ENCODE measurements at regions not wholly inside any gene's neighbourhood (a gene's known extent, or its start where the extent isn't known, plus 50 kb on each side); places are given as distances from the start of the nearest gene placed in this dataset.

DNA sequence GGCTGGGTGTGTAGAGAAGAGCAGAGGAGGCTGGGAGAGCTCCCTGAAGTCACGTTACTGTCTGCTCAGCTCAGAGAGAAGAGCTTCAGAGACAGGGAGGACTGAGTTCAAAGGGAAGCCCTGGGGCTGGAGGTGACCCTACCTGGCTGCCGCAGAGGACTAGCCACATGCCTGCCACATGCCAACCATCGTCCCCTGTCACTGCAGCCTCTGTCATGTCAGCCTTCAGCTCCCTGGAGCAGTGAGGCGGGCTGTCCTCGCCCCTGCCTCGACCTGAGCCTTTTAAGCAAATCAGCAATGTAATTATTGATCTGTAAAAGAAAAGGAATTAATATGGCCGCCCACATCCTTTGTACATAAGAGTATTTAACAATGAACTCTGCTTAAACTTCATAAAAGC is 89.3 kb upstream of the RET start:
- Histone ChIP-seq H3K36me3 (replicated peaks in 1 of 2) (no peaks in the 10 kb centered on the region), H3K4me1 (replicated peaks in 1 of 2) (no peaks in the 10 kb centered on the region), H3K4me3 (no peak overlapping the region), H3K27ac (no peak overlapping the region), H3K27me3 (no peaks in the 10 kb centered on the region), H3K9me3 (replicated peaks in 1 of 3) (no peaks in the 10 kb centered on the region)
- TF ChIP-seq, protein P1, sequence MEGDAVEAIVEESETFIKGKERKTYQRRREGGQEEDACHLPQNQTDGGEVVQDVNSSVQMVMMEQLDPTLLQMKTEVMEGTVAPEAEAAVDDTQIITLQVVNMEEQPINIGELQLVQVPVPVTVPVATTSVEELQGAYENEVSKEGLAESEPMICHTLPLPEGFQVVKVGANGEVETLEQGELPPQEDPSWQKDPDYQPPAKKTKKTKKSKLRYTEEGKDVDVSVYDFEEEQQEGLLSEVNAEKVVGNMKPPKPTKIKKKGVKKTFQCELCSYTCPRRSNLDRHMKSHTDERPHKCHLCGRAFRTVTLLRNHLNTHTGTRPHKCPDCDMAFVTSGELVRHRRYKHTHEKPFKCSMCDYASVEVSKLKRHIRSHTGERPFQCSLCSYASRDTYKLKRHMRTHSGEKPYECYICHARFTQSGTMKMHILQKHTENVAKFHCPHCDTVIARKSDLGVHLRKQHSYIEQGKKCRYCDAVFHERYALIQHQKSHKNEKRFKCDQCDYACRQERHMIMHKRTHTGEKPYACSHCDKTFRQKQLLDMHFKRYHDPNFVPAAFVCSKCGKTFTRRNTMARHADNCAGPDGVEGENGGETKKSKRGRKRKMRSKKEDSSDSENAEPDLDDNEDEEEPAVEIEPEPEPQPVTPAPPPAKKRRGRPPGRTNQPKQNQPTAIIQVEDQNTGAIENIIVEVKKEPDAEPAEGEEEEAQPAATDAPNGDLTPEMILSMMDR (IDR thresholded peaks at IDR 0.05), result no peak
- TF ChIP-seq POLR2A (IDR thresholded peaks at IDR 0.05), result no peak
- intact Hi-C loops (cut with DNase I), result no loop called here
- peak in 1 of 7 donors; percentile 46 for DNase-seq
- WGBS, 4 donors, result 86 to 89% (median 88%) methylated on average over 6 to 7 of the region's 7 CpGs

DNA sequence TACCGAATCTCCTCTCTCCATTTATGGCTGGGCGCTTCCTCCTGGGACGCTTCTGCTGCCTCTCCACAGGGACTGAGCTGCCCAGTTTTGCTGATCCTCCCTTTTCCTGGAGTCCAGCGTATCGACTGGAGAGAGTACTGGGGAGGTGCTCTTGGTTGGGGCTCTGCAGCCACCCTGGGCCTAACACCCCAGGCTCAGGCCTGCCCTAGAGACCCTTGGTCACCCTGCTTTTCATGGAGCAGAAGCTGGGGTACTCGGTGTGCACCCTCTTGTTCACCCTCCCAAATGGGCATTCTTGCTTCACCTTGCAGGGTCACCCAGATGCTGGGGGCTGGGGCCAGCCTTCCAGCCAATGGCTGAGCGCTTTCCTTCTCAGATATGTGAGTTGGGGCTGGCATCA is 88.8 kb upstream of the RET start:
- intact Hi-C loops (cut with DNase I), result no loop called here
- no peak overlapping the region for H3K4me3 ChIP-seq
- DNase-seq, result no peak
- H3K9me3 ChIP-seq (replicated peaks in 1 of 3), result no peaks in the 10 kb centered on the region
- H3K4me1 ChIP-seq (replicated peaks in 1 of 2), result no peaks in the 10 kb centered on the region
- WGBS, 4 donors, result 89 to 94% (median 91%) methylated on average over 5 to 7 of the region's 7 CpGs
- no peaks in the 10 kb centered on the region for H3K36me3 ChIP-seq (replicated peaks in 1 of 2)
- TF ChIP-seq, protein P1 (IDR thresholded peaks at IDR 0.05), result no peak
- TF ChIP-seq POLR2A (IDR thresholded peaks at IDR 0.05), result no peak
- H3K27me3 ChIP-seq, result no peaks in the 10 kb centered on the region
- H3K27ac ChIP-seq, result no peak overlapping the region

DNA sequence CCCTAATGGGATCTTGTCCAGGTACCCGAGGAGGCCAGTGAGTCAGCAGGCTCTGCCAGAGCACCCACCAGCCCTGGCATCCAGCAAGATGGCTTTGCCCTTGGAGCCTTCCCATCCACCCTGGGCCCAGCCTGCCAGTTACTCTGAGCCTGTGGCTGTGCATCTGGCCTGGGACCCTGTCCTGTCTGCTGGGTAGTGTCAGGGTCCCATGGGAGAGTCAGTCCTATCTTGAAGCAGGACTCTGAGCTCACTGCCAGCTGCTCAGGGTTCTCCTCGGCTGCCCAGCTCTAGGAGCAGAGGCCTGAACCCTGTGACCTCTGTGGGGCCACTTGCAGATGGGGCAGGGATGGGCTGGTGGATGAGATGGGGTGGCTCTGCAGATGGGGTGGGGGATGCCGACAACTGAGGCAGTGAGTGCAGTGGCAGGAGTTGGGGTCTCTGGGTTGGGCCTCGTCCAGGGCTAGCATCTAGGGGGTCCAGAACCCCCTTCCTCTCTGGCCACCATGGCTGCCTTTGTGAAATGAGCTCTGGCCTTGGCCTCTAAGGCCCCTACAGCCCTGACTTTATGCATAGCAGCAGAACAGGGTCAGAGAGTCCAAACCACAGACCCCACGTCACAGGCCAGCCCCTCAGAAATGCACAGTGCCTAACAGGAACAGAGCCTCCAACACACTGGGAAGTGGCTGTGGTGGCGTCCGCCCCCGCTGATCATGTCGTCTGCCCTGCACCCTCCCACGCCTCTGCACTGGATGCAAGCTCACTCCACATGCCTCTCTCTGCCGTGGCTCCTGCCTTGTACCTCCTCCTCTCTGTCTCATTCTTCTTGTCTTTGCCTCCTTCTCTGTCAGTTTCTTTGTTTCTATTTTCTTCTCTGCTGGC is 88.1 kb upstream of the RET start:
- 54 to 71% (median 66%) methylated on average over 7 to 11 of the region's 11 CpGs for WGBS, 4 donors

DNA sequence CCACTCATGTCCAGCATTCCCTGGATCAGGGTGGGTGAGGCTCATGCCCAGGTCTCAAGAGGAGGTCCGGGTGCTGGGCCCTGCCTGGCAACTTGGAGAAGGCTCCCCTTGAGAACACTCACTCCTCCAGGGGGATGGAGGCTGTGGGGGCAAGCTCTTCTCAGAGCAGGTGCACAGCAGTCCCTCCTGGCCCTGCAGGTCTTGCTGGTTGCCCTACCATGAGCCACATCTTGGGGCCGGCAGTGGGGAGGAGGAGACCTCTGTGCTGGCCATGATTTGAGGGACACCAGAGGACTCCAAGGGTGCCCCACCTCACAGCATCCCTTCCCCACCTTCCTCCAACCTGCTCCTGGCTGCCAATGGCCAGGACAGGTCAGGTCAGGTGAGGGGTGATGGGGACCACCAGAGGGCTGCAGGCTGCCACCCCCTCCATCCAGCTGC is 87.4 kb upstream of the RET start:
- Histone ChIP-seq H3K27ac (no peak overlapping the region), H3K27me3 (no peaks in the 10 kb centered on the region), H3K4me1 (replicated peaks in 1 of 2) (no peaks in the 10 kb centered on the region), H3K4me3 (no peak overlapping the region), H3K36me3 (replicated peaks in 1 of 2) (no peaks in the 10 kb centered on the region), H3K9me3 (replicated peaks in 1 of 3) (no peaks in the 10 kb centered on the region)
- no peak for DNase-seq
- TF ChIP-seq, protein P1 (IDR thresholded peaks at IDR 0.05), result no peak
- intact Hi-C loops (cut with DNase I), result no loop called here
- 73 to 94% (median 84%) methylated on average over 2 of the region's 2 CpGs for WGBS, 4 donors

More for the DNA sequence above, 88.1 kb upstream of the RET start:
- H3K36me3 ChIP-seq (replicated peaks in 1 of 2), result no peaks in the 10 kb centered on the region
- intact Hi-C loops (cut with DNase I), result no loop called here
- DNase-seq, result peak in 1 of 7 donors; percentile 49
- no peaks in the 10 kb centered on the region for H3K9me3 ChIP-seq (replicated peaks in 1 of 3)
- no peaks in the 10 kb centered on the region for H3K27me3 ChIP-seq
- H3K4me1 ChIP-seq (replicated peaks in 1 of 2), result no peaks in the 10 kb centered on the region
- no peak overlapping the region for H3K27ac ChIP-seq
- no peak for TF ChIP-seq POLR2A (IDR thresholded peaks at IDR 0.05)
- TF ChIP-seq, protein P1 (IDR thresholded peaks at IDR 0.05), result no peak
- no peak overlapping the region for H3K4me3 ChIP-seq

Data from adrenal gland (tissue), 9 donors.